SK-N-SH (cell line): ENCODE measurements at regions not wholly inside any gene's neighbourhood (a gene's known extent, or its start where the extent isn't known, plus 50 kb on each side); places are given as distances from the start of the nearest gene placed in this dataset.

Experiments
- CTCF ChIA-PET: fragments of 300-600, 350-600 bp; formaldehyde crosslinking; extraction: SDS; loops from one replicate; lab custom pipeline; 2021; lab: Yijun Ruan, JAX
- POLR2A ChIA-PET: fragments of 350-600 bp; sonication (Branson Sonifier 250); formaldehyde crosslinking; extraction: SDS; loops from one replicate; lab custom pipeline; 2020; ENCODE audit warnings: antibody characterized with exemption, inconsistent platforms; lab: Yijun Ruan, JAX
- DNase-seq: peaks from one replicate; pipeline ENCODE4 v3.0.0; 2012
- H2AFZ ChIP-seq: fragments of 200-600 bp; sonication (generic); 2 replicates; pipeline ENCODE4 v1.8.1; 2016; ENCODE audit warnings: antibody characterized with exemption, mild to moderate bottlenecking, low read depth
- H3F3A ChIP-seq: fragments of 200-600 bp; sonication (generic); replicated peaks from 2 replicates; pipeline ENCODE3; 2016; ENCODE audit warnings: antibody characterized with exemption, mild to moderate bottlenecking; ENCODE audit not compliant: insufficient read depth
- H3K27ac ChIP-seq, 2 experiments: fragments of 200-500 bp in 1 of 2; fragments of 200-600 bp in 1 of 2; sonication (Bioruptor generic) in 1 of 2; sonication (generic), shearing (Covaris generic) in 1 of 2; 2 replicates each; pipeline versions ENCODE4 v1.5.1 to v1.6.1; 2014 to 2016; ENCODE audit warnings: low read depth in 2 of 2, inconsistent platforms in 1 of 2, low read length in 1 of 2, mild to moderate bottlenecking in 1 of 2, mixed read lengths in 1 of 2
- H3K27me3 ChIP-seq: fragments of 200-600 bp; sonication (generic), shearing (Covaris generic); 2 replicates; pipeline ENCODE4 v1.6.1; 2016; ENCODE audit warnings: mixed run types; ENCODE audit not compliant: insufficient read depth
- H3K36me3 ChIP-seq, 2 experiments: fragments of 200-500 bp in 1 of 2; fragments of 200-600 bp in 1 of 2; sonication (Bioruptor generic) in 1 of 2; sonication (generic) in 1 of 2; replicated peaks in 1 of 2; 2 replicates each; pipeline versions ENCODE3 to v1.5.1; 2014 to 2016; ENCODE audit warnings: low read length in 1 of 2, mild to moderate bottlenecking in 1 of 2; ENCODE audit not compliant: insufficient read depth in 2 of 2, control insufficient read depth in 1 of 2
- H3K4me1 ChIP-seq, 2 experiments: fragments of 200-500 bp in 1 of 2; fragments of 200-600 bp in 1 of 2; sonication (Bioruptor generic) in 1 of 2; sonication (generic), shearing (Covaris generic) in 1 of 2; 2 replicates each; pipeline versions ENCODE4 v1.5.1 to v1.6.1; 2014 to 2016; ENCODE audit warnings: low read depth in 1 of 2, low read length in 1 of 2, mixed run types in 1 of 2; ENCODE audit not compliant: insufficient read depth in 2 of 2, control insufficient read depth in 1 of 2
- H3K4me2 ChIP-seq: fragments of 200-600 bp; sonication (generic), shearing (Covaris generic); 2 replicates; pipeline ENCODE4 v1.6.1; 2017; ENCODE audit warnings: mixed run types
- H3K4me3 ChIP-seq, 2 experiments: fragments of 200-500 bp in 1 of 2; fragments of 200-600 bp in 1 of 2; sonication (Bioruptor generic) in 1 of 2; sonication (generic), shearing (Covaris generic) in 1 of 2; 2 replicates each; pipeline versions ENCODE4 v1.5.1 to v1.8.1; 2014 to 2016; ENCODE audit warnings: low read depth in 2 of 2, inconsistent platforms in 1 of 2, low read length in 1 of 2, mild to moderate bottlenecking in 1 of 2, mixed read lengths in 1 of 2, moderate library complexity in 1 of 2
- H3K79me2 ChIP-seq: fragments of 200-600 bp; sonication (generic); 2 replicates; pipeline ENCODE4 v1.8.1; 2017; ENCODE audit warnings: mild to moderate bottlenecking; ENCODE audit not compliant: insufficient read depth
- H3K9ac ChIP-seq: fragments of 200-600 bp; sonication (generic); 2 replicates; pipeline ENCODE4 v1.6.1; 2017; ENCODE audit warnings: mixed run types
- H3K9me2 ChIP-seq: fragments of 200-600 bp; sonication (generic); 2 replicates; pipeline ENCODE4 v1.6.1; 2017; ENCODE audit warnings: mixed run types
- H3K9me3 ChIP-seq: fragments of 200-600 bp; sonication (generic); 2 replicates; pipeline ENCODE4 v1.6.1; 2017; ENCODE audit warnings: mixed run types, mild to moderate bottlenecking, moderate library complexity
- H4K20me1 ChIP-seq: fragments of 200-600 bp; sonication (generic); 2 replicates; pipeline ENCODE4 v1.6.1; 2017; ENCODE audit warnings: mild to moderate bottlenecking, mixed run types; ENCODE audit not compliant: insufficient read depth
- ELF1 ChIP-seq: IDR thresholded peaks from 2 replicates; pipeline ENCODE4 v1.4.0; 2012
- EZH2phosphoT487 ChIP-seq: fragments of 200-600 bp; sonication (generic); IDR thresholded peaks from 2 replicates; pipeline ENCODE4 v1.6.1; 2017; ENCODE audit warnings: low read depth, mixed run types, mild to moderate bottlenecking, antibody characterized with exemption, moderate library complexity, borderline replicate concordance
- FOSL2 ChIP-seq: IDR thresholded peaks from 2 replicates; pipeline ENCODE4 v1.4.0; 2012; ENCODE audit warnings: low read depth, mild to moderate bottlenecking, moderate library complexity, borderline replicate concordance
- FOXJ3 ChIP-seq: sonication (generic); formaldehyde crosslinking; IDR thresholded peaks from 2 replicates; pipeline ENCODE4 v1.5.1; 2020; ENCODE audit warnings: mild to moderate bottlenecking, missing genetic modification reagents
- GATA2 ChIP-seq: sonication (generic); formaldehyde crosslinking; IDR thresholded peaks from 2 replicates; pipeline ENCODE4 v1.5.0; 2020; ENCODE audit warnings: mild to moderate bottlenecking, missing genetic modification reagents
- JUND ChIP-seq: IDR thresholded peaks from 2 replicates; pipeline ENCODE4 v1.4.0; 2012
- MXI1 ChIP-seq: IDR thresholded peaks from 2 replicates; pipeline ENCODE4 v1.6.1; 2012; ENCODE audit warnings: mild to moderate bottlenecking, low read depth, low read length, improper control_type of control experiment
- NFIC ChIP-seq: IDR thresholded peaks from 2 replicates; pipeline ENCODE4 v1.4.0; 2012; ENCODE audit warnings: borderline replicate concordance
- SIN3A ChIP-seq: IDR thresholded peaks from 2 replicates; pipeline ENCODE4 v1.6.1; 2012; ENCODE audit warnings: low read depth, mild to moderate bottlenecking, low read length, moderate library complexity, borderline replicate concordance
- SMC3 ChIP-seq: IDR thresholded peaks from 2 replicates; pipeline ENCODE4 v1.6.1; 2012; ENCODE audit warnings: low read depth, low read length, improper control_type of control experiment
- YY1 ChIP-seq: IDR thresholded peaks from 2 replicates; pipeline ENCODE4 v1.4.0; 2012; ENCODE audit warnings: low read depth, mild to moderate bottlenecking
- WGBS: methylation state at CpG from one replicate; pipeline ENCODE4 v1.1.6; 2017; ENCODE audit warnings: low lambda C conversion rate; 5-methylcytosine and 5-hydroxymethylcytosine counted together
- TF ChIP-seq, protein P1 (sequence below): IDR thresholded peaks from 2 replicates; pipeline ENCODE4; 2012
- TF ChIP-seq, protein P2 (sequence below): IDR thresholded peaks from 2 replicates; pipeline ENCODE4 v1.4.0; 2012; ENCODE audit warnings: low read depth, borderline replicate concordance
- TF ChIP-seq, protein P3 (sequence below): fragments of 150-350 bp; IDR thresholded peaks from 2 replicates; pipeline ENCODE4 v1.6.1; 2017; ENCODE audit warnings: antibody characterized with exemption, low read length, low read depth, borderline replicate concordance

DNA sequence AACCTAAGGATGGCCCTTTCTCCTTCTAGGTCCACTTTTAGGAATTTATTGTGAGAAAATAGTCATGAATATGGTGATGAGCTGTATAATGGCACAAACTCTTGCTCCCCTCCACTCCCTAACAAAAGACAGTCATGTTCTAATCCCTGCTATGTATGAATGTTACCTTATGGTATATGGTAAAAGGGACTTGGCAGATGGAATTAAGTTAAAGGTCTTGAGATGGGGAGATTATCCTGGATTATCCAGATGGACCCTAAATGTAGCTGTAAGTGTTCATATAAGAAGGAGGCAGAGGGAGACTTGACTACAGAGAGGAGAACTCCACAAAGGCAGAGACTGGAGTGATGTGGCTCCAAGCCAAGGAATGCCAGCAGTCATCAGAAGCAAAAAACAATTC lies 296.1 kb downstream of the SOX9 start:
- no peak for DNase-seq
- Histone ChIP-seq H3K27ac (peak overlapping the region; percentile 80 to 96), H3K4me1 (peaks cover 22 to 46% of the 10 kb centered on the region in 2 experiments; a peak in 3 of 4 replicates), H3K36me3 (peaks cover 0 to 10% of the 10 kb centered on the region in 2 experiments), H4K20me1 (no peaks in the 10 kb centered on the region), H3K4me2 (peak overlapping the region; percentile 66; the same call in 1 of the 2 replicates), H3K9ac (peak overlapping the region; percentile 65), H3K9me2 (no peaks in the 10 kb centered on the region), H3F3A (peaks cover 33% of the 10 kb centered on the region)
- CTCF ChIA-PET, result interaction anchor here (1.0 to 1.9 kb wide), 3 partner anchors 13 to 123 kb away, joined by 3 to 5 read pairs (median 5); no protein-coding TSS in a partner anchor
- TF ChIP-seq NFIC, result no peak
- TF ChIP-seq GATA2 (CRISPR knock-in tag), result no peak
- TF ChIP-seq, protein P1, sequence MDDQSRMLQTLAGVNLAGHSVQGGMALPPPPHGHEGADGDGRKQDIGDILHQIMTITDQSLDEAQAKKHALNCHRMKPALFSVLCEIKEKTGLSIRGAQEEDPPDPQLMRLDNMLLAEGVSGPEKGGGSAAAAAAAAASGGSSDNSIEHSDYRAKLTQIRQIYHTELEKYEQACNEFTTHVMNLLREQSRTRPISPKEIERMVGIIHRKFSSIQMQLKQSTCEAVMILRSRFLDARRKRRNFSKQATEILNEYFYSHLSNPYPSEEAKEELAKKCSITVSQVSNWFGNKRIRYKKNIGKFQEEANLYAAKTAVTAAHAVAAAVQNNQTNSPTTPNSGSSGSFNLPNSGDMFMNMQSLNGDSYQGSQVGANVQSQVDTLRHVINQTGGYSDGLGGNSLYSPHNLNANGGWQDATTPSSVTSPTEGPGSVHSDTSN, result no peak
- TF ChIP-seq SMC3, result no peak
- TF ChIP-seq EZH2phosphoT487, result no peak
- TF ChIP-seq, protein P2, sequence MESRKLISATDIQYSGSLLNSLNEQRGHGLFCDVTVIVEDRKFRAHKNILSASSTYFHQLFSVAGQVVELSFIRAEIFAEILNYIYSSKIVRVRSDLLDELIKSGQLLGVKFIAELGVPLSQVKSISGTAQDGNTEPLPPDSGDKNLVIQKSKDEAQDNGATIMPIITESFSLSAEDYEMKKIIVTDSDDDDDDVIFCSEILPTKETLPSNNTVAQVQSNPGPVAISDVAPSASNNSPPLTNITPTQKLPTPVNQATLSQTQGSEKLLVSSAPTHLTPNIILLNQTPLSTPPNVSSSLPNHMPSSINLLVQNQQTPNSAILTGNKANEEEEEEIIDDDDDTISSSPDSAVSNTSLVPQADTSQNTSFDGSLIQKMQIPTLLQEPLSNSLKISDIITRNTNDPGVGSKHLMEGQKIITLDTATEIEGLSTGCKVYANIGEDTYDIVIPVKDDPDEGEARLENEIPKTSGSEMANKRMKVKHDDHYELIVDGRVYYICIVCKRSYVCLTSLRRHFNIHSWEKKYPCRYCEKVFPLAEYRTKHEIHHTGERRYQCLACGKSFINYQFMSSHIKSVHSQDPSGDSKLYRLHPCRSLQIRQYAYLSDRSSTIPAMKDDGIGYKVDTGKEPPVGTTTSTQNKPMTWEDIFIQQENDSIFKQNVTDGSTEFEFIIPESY, result no peak
- TF ChIP-seq FOSL2, result no peak
- no peak for TF ChIP-seq JUND
- no peak for TF ChIP-seq YY1
- TF ChIP-seq SIN3A, result no peak
- TF ChIP-seq, protein P3, sequence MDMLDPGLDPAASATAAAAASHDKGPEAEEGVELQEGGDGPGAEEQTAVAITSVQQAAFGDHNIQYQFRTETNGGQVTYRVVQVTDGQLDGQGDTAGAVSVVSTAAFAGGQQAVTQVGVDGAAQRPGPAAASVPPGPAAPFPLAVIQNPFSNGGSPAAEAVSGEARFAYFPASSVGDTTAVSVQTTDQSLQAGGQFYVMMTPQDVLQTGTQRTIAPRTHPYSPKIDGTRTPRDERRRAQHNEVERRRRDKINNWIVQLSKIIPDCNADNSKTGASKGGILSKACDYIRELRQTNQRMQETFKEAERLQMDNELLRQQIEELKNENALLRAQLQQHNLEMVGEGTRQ, result no peak
- TF ChIP-seq, all 33 proteins: peak for 0
- POLR2A ChIA-PET, result no interaction called here
- Histone ChIP-seq H3K4me3 (no peak overlapping the region), H3K27me3 (no peaks in the 10 kb centered on the region), H2AFZ (0 out of 2 replicates have a peak overlapping the region, but pooled peaks have one; percentile 61), H3K79me2 (peaks cover 27% of the 10 kb centered on the region), H3K9me3 (peaks cover 13% of the 10 kb centered on the region)

DNA sequence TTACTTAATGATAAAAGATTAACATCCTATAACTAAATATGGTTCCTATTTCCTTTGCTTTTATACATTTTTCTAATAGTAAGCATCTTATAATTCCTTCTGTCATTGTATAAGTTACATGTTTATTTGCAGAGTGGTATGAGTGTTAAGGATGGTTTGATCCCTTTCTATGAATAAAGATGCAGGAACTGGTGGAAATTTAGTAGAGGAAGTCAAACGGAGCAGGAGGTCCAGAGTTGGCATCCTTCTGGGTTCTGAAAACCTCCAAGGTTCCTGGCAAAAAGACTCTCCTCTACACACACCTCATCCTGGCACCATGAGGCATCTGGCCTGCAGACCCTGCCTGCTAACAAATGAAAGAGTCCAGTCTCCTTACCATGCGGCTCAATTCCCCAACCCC lies 296.8 kb downstream of the SOX9 start:
- no peak for DNase-seq
- Histone ChIP-seq H4K20me1 (no peaks in the 10 kb centered on the region), H3K4me3 (no peak overlapping the region; a peak in 1 of 4 replicates), H3K79me2 (peaks cover 27% of the 10 kb centered on the region), H3K27me3 (no peaks in the 10 kb centered on the region), H3K4me1 (peaks cover 26 to 51% of the 10 kb centered on the region in 2 experiments; a peak in 3 of 4 replicates), H2AFZ (no peak overlapping the region), H3F3A (peaks cover 37% of the 10 kb centered on the region), H3K9me3 (peaks cover 13% of the 10 kb centered on the region)
- CTCF ChIA-PET, result interaction anchor here (1.0 to 1.9 kb wide), 2 partner anchors 14 to 122 kb away, joined by 5 read pairs; no protein-coding TSS in a partner anchor
- TF ChIP-seq SIN3A (no peak), MXI1 (no peak), ELF1 (no peak), FOXJ3 (CRISPR knock-in tag) (no peak)
- TF ChIP-seq, protein P2, result no peak
- TF ChIP-seq, all 33 proteins: peak for 0
- Histone ChIP-seq H3K27ac (peak overlapping the region in 1 of 2 experiments; percentile 96; a peak in 1 of 4 replicates), H3K9me2 (no peaks in the 10 kb centered on the region), H3K9ac (no peak overlapping the region), H3K4me2 (no peak overlapping the region), H3K36me3 (peaks cover 0 to 10% of the 10 kb centered on the region in 2 experiments)
- 97% methylated on average over 2 of the region's 2 CpGs for WGBS
- POLR2A ChIA-PET, result no interaction called here
